OCI-LY7 (cell line): ENCODE measurements at regions not wholly inside any gene's neighbourhood (a gene's known extent, or its start where the extent isn't known, plus 50 kb on each side); places are given as distances from the start of the nearest gene placed in this dataset.
"Not testable (repeated sequence)": the region's sequence is repeated elsewhere in the genome, so short reads cannot be mapped to it uniquely, and the experiment has no call there.

Source experiments
- EZH2phosphoT487 ChIP-seq: fragments of 200-600 bp; sonication (generic); IDR thresholded peaks from 2 replicates; pipeline ENCODE4 v1.6.1; 2018; ENCODE audit warnings: low read depth, borderline replicate concordance, mild to moderate bottlenecking, mixed run types, antibody characterized with exemption, low read length, moderate library complexity, mixed read lengths
- TF ChIP-seq, protein P1 (sequence below): fragments of 200-600 bp; sonication (generic); conservative IDR thresholded peaks from 2 replicates; pipeline ENCODE4 v1.5.1; 2014; ENCODE audit warnings: mild to moderate bottlenecking, antibody characterized with exemption, low read length, moderate library complexity, mixed read lengths

DNA sequence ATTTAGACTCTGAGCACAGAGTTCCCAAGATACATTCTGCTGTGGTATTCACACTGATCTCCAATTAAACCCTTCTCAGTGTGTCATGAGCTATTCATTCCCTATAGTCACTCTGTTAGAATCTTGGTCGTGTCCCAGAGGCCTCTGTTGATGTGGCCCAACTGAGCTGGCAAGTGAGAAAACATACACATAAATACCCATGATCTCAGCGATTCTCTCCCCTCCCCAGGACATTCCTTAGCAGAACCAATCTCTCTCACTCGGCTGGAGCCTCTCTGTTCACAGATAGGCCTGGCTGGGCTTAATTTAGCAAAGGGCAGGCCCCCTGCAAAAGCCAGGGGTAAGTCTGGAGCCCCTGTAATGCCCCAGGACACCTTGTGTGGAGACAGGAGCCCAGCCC, 130.8 kb upstream of the NBPF26 start:
- TF ChIP-seq, protein P1, sequence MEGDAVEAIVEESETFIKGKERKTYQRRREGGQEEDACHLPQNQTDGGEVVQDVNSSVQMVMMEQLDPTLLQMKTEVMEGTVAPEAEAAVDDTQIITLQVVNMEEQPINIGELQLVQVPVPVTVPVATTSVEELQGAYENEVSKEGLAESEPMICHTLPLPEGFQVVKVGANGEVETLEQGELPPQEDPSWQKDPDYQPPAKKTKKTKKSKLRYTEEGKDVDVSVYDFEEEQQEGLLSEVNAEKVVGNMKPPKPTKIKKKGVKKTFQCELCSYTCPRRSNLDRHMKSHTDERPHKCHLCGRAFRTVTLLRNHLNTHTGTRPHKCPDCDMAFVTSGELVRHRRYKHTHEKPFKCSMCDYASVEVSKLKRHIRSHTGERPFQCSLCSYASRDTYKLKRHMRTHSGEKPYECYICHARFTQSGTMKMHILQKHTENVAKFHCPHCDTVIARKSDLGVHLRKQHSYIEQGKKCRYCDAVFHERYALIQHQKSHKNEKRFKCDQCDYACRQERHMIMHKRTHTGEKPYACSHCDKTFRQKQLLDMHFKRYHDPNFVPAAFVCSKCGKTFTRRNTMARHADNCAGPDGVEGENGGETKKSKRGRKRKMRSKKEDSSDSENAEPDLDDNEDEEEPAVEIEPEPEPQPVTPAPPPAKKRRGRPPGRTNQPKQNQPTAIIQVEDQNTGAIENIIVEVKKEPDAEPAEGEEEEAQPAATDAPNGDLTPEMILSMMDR, result not testable (repeated sequence)
- TF ChIP-seq EZH2phosphoT487, result not testable (repeated sequence)
